Naive thymus-derived CD8-positive, alpha-beta T cell (primary cell): ENCODE measurements at regions not wholly inside any gene's neighbourhood (a gene's known extent, or its start where the extent isn't known, plus 50 kb on each side); places are given as distances from the start of the nearest gene placed in this dataset.

ENCODE experiments used
- ATAC-seq, 2 donors: fragments of 150-1000 bp; cut with Tn5 transposase in 1 of 2; sonication (Bioruptor Pico), chemical (Tn5 transposase) in 1 of 2; 1 replicate in 1 of 2; 2 replicates in 1 of 2; pipeline ENCODE4 v1.10.0; 2021; ENCODE audit warnings: mild to moderate bottlenecking in 2 of 2, moderate library complexity in 2 of 2
- POLR2A ChIA-PET: fragments of 350-600 bp; sonication (Branson Sonifier 250); formaldehyde crosslinking; loops from one replicate; lab custom pipeline; 2021; ENCODE audit warnings: antibody characterized with exemption; lab: Charles Lee
- DNase-seq, 10 donors: peaks; one replicate each; pipeline versions ENCODE4 v3.0.0 to v3.0.0-alpha.2; 2020 to 2022
- H3K27ac Mint-ChIP-seq, 10 donors: one replicate each; pipeline ENCODE4 v1.8.0; 2020 to 2022; ENCODE audit warnings: mild to moderate bottlenecking in 10 of 10, mixed read lengths in 10 of 10, moderate library complexity in 4 of 10, inconsistent platforms in 1 of 10
- H3K27me3 Mint-ChIP-seq, 5 donors: one replicate each; pipeline ENCODE4 v1.8.0; 2021 to 2022; ENCODE audit warnings: mixed read lengths in 5 of 5
- H3K36me3 Mint-ChIP-seq, 3 donors: one replicate each; pipeline ENCODE4 v1.8.0; 2020 to 2022; ENCODE audit warnings: mixed read lengths in 3 of 3, mild to moderate bottlenecking in 2 of 3, inconsistent platforms in 1 of 3
- H3K4me1 Mint-ChIP-seq, 4 donors: one replicate each; pipeline ENCODE4 v1.8.0; 2021 to 2022; ENCODE audit warnings: mixed read lengths in 4 of 4
- H3K4me3 Mint-ChIP-seq, 10 donors: one replicate each; pipeline ENCODE4 v1.8.0; 2020 to 2022; ENCODE audit warnings: mild to moderate bottlenecking in 10 of 10, mixed read lengths in 10 of 10, moderate library complexity in 6 of 10, inconsistent platforms in 1 of 10
- H3K9me3 Mint-ChIP-seq, 9 donors: one replicate each; pipeline ENCODE4 v1.8.0; 2020 to 2022; ENCODE audit warnings: mixed read lengths in 9 of 9, mild to moderate bottlenecking in 3 of 9, inconsistent platforms in 1 of 9, moderate library complexity in 1 of 9

DNA sequence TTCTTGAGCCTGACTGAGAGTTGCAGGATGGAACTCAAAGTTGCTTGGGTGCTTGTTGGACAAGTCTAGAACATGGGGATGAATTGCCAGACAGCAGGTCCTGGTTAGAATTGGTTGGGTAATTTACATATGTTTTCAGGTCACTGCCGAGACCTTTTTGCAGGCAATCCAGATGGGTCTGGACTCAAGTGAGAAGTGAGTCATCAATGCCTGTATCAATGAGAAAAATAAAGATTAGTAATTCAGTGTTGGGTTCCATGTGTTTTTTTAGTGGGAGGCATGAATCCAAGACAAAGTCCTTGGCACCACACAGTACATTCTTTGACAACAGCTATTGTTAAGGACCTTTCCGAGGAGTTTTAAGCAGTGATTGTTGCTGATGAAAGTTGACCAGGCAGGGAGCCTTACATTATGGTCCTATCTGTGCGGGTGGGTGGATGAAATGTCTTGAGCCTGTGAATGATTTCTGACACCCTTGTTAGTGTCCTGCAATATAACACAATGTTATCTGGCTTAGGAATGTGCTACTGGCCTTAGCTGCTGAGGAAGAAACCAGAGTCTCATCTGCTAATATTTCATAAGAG, 77.7 kb downstream of the CRYGS start:
- no peak overlapping the region for H3K4me3 Mint-ChIP-seq
- POLR2A ChIA-PET, result no interaction called here
- H3K36me3 Mint-ChIP-seq, result no peaks in the 10 kb centered on the region
- no peak overlapping the region for H3K27ac Mint-ChIP-seq
- no peaks in the 10 kb centered on the region for H3K9me3 Mint-ChIP-seq
- DNase-seq (no peak), ATAC-seq (no peak)
- H3K27me3 Mint-ChIP-seq, result no peaks in the 10 kb centered on the region
- no peaks in the 10 kb centered on the region for H3K4me1 Mint-ChIP-seq

DNA sequence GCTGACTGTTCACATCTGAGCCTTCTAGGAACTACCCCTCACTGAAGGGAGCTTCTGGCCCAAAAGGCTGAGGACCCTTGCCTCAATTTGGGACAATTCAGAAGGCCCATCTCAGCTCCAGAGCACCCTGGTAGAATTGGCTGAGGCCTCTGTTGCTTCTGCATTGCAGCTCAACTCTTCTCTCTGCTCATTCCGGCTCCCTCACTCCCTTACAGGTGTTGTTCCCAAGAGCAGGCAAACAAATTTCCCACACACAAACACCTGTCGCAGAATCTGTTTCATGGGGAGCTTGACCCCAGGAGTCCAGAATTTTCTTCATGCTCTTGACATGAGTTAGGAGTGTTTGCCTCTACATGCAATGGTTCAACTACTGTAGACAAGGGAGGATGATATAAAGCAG, 78.7 kb downstream of the CRYGS start:
- POLR2A ChIA-PET, result no interaction called here
- H3K4me1 Mint-ChIP-seq, result no peaks in the 10 kb centered on the region
- no peak for DNase-seq
- no peak for ATAC-seq
- H3K36me3 Mint-ChIP-seq, result no peaks in the 10 kb centered on the region
- no peaks in the 10 kb centered on the region for H3K9me3 Mint-ChIP-seq
- H3K27ac Mint-ChIP-seq, result no peak overlapping the region
- no peaks in the 10 kb centered on the region for H3K27me3 Mint-ChIP-seq
- no peak overlapping the region for H3K4me3 Mint-ChIP-seq

DNA sequence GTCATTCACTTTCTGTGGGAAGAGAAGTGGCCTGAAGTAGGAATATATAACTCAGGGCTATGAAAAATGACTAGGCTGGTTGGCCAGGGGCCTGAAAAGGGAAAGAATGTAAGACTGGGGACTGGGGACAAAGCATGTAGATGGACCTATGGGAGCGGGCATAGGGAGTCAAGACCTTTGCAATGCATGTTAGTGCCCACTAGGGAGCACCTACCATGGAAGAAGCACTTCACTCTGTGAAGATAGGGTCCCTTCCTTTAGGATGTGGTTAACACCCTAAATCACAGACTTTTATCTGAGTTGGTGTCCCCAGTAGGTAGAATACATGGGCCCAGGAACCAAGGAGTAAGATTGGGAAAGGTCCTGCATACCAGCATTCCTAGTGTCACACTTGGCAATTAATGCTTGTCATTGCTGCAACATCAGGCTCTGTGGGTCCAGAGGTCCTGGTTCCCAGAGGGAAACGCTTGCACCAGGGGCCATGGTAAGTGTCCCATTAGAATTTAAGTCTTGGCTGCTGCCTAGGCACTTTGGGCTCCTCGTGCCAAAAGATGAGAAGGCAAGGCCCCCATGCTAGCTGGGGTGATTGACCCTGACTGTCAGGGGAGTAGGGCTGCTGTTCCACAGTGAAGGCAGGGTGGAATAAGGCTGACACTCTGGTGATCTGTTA, 79.6 kb downstream of the CRYGS start:
- Mint-ChIP-seq H3K27me3 (no peaks in the 10 kb centered on the region), H3K4me1 (no peaks in the 10 kb centered on the region), H3K27ac (no peak overlapping the region), H3K4me3 (no peak overlapping the region), H3K36me3 (no peaks in the 10 kb centered on the region), H3K9me3 (no peaks in the 10 kb centered on the region)
- DNase-seq (no peak), ATAC-seq (no peak)
- POLR2A ChIA-PET, result no interaction called here

DNA sequence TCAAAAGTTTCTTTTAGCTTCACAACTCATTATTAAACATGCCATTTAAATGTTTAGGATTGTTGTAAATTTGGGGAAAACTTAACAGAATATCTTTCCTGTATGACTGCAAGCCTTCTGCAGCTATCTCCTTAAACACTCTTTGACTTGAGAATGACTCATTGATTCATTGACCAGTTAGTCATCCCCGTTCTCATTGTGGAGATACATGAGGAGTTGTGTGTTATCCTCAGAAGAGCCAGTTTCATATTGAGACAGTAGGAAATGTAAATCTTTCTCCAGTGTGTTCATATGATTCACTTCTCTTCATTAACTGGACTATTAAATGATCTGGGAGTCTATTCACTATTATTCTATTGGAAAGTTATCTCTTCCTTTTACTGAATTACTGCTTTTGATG, 83.0 kb downstream of the CRYGS start:
- no peak for DNase-seq

DNA sequence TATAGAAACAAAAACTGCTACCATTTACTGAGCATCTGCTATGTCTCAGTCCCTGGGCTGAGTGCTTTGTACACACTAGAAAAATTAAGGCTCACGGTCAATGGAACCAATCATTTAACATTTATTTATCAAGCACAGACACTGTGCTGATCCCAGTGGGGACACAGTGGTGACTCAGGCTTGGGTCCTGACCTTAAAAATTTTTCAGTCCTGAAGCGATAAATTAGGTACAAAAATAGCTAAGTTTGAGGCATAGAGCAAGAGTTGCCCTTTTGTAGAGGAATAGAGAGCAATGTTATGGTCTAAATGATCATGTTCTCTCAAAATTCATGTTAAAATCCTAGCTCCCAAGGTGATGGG, 85.1 kb downstream of the CRYGS start:
- H3K4me1 Mint-ChIP-seq, result no peaks in the 10 kb centered on the region
- H3K36me3 Mint-ChIP-seq, result no peaks in the 10 kb centered on the region
- ATAC-seq (no peak), DNase-seq (no peak)
- H3K9me3 Mint-ChIP-seq, result no peaks in the 10 kb centered on the region
- no peak overlapping the region for H3K27ac Mint-ChIP-seq
- H3K27me3 Mint-ChIP-seq, result no peaks in the 10 kb centered on the region
- POLR2A ChIA-PET, result no interaction called here
- no peak overlapping the region for H3K4me3 Mint-ChIP-seq

More for the DNA sequence above, 83.0 kb downstream of the CRYGS start:
- no peaks in the 10 kb centered on the region for H3K9me3 Mint-ChIP-seq
- H3K4me3 Mint-ChIP-seq, result no peak overlapping the region
- no peaks in the 10 kb centered on the region for H3K27me3 Mint-ChIP-seq
- no peaks in the 10 kb centered on the region for H3K4me1 Mint-ChIP-seq
- H3K36me3 Mint-ChIP-seq, result no peaks in the 10 kb centered on the region
- H3K27ac Mint-ChIP-seq, result no peak overlapping the region
- no peak for ATAC-seq
- POLR2A ChIA-PET, result no interaction called here

DNA sequence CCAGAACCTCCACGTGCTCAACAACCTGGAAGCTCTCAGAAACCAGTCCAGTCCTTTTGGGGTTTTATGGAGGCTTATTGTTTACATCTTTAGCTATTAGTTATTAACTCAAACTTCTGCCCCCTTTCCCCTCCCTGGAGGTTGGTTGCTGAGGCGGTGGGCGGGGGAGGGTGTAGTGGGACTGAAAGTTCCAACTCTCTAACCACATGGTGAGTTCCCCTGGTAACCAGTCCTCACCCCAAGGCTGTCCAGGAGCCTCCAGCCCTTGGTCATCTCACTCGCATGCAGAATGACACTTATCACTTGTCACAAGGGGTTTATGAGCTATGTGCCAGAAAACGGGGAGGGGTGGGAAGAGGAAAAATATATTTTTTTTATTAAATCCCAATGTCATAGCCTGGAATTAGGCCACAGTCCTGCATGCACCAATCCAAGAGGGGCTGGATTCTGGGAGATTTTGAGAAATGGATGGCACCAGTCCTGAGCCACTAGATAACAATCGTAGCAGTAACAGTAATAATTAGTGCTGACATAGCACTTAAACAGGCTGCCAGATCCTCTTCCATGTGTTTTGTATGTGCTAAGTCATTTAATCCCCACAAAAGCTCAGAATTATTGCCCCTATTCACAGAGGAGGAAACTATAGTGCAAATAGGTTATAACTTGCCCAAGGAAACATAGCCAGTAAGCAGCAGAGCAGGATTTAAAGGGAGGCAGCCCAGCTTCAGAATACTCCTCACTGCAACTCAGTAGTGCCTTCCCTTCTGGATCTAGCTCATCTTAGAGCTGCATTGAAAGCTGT, 85.7 kb downstream of the CRYGS start:
- no peak for ATAC-seq
- DNase-seq, result no peak
- Mint-ChIP-seq H3K4me1 (no peaks in the 10 kb centered on the region), H3K9me3 (no peaks in the 10 kb centered on the region), H3K27me3 (no peaks in the 10 kb centered on the region), H3K36me3 (no peaks in the 10 kb centered on the region), H3K4me3 (no peak overlapping the region), H3K27ac (no peak overlapping the region)
- POLR2A ChIA-PET, result no interaction called here

DNA sequence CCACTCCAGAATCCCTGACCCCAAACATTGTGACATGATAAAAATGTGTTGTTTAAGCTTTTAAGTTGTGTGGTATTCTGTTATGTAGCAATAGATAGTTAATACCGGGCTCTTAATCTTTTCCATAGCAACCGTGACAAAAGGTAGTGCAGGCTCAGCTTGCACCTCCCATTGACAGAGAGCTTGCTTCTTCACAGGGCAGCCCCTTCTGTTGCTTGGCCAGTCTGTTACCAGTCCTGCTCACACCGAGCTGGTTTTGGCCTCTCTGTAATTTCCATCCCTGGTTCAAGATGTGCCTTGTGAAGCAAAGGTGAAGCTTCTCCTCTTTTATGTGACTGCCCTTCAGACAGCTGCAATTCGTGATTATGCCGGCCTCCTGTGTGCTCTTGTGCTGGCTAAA, 86.9 kb downstream of the CRYGS start:
- no peaks in the 10 kb centered on the region for H3K9me3 Mint-ChIP-seq
- no peaks in the 10 kb centered on the region for H3K27me3 Mint-ChIP-seq
- H3K4me3 Mint-ChIP-seq, result no peak overlapping the region
- DNase-seq (no peak), ATAC-seq (no peak)
- no peaks in the 10 kb centered on the region for H3K36me3 Mint-ChIP-seq
- POLR2A ChIA-PET, result no interaction called here
- H3K4me1 Mint-ChIP-seq, result no peaks in the 10 kb centered on the region
- no peak overlapping the region for H3K27ac Mint-ChIP-seq

DNA sequence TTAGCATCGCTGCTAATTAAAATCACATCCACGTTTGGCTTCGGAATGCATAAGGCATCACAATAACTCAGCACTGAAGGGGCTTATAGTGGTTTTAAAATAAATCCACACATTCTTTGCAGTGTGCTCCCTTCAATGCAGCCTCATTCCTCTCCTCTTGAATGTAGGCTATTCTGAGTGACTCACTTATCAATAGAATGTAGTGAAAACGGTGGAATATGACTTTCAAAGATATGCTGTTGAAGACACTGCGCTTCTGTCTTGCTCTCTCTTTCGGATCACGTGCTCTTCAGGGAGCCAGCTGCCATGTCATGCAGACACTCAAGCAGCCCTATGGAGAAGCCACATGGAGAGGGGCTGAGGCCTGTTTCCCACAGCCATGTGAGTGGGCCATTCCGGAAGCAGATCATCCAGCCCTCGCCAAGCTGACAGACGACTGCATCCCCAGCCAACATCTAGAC, 87.4 kb downstream of the CRYGS start:
- no peak overlapping the region for H3K27ac Mint-ChIP-seq
- POLR2A ChIA-PET, result no interaction called here
- no peak for ATAC-seq
- no peak overlapping the region for H3K4me3 Mint-ChIP-seq
- H3K36me3 Mint-ChIP-seq, result no peaks in the 10 kb centered on the region
- H3K9me3 Mint-ChIP-seq, result no peaks in the 10 kb centered on the region
- no peak for DNase-seq
- H3K27me3 Mint-ChIP-seq, result no peaks in the 10 kb centered on the region
- no peaks in the 10 kb centered on the region for H3K4me1 Mint-ChIP-seq

DNA sequence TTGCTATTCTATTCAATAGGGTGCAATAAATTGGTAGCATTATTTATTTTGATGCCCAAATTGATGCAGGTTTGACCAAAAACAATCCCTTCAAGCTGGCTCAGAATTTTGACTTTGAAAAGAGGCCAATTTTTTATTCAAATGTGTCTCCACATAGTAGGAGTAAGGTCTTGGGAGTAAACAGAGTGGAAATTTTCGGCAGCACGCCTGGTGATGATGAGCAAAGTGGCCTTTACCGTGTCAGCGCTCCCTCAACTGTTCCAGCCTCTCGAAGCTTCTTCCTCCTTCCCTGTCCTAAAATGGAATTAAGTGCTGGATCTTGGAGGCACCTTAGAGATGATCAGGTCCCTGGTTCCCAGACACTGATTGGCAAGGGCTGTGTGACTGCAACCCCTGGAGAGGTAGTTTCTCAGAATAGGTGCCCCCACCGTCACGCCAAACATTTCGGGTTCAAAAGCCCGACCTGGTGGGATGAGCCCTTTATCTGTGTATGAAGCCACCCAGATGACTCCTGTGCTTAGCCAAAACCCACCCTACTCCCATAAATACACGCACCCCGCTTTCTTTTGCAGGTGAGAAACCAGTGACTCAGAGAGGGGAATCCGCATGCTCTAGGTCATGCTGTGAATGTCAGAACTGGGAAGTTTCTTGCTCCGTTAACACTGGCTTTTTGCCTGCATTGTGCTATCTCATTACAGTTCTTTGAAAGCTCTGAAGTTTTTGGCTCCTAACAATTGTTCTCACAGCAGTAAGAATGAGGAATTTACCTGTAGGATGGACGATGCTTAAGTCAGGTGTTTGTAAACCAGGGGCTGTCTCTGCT, 89.1 kb downstream of the CRYGS start:
- Mint-ChIP-seq H3K4me3 (no peak overlapping the region), H3K36me3 (no peaks in the 10 kb centered on the region), H3K27ac (no peak overlapping the region), H3K9me3 (no peaks in the 10 kb centered on the region), H3K27me3 (no peaks in the 10 kb centered on the region), H3K4me1 (no peaks in the 10 kb centered on the region)
- no peak for DNase-seq
- ATAC-seq, result no peak
- POLR2A ChIA-PET, result no interaction called here

DNA sequence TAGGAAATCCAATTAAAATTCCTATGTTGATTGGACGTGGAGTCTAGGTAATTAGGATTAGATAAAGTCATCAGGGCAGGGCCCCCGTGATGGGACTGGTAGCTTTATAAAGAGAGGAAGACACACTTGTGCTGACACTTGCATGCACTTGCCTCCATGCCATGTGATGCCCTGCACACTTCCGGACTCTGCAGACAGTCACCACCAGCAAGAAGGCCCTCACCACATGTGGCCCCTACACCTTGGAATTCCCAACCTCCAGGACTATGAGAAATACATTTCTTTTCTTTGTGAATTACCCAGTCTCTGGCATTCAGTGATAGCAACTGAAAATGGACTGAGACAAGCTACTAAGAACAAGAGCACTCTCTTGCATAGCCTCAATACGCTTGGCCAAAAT, 90.6 kb downstream of the CRYGS start:
- no peak overlapping the region for H3K27ac Mint-ChIP-seq
- DNase-seq (no peak), ATAC-seq (no peak)
- POLR2A ChIA-PET, result no interaction called here
- H3K4me3 Mint-ChIP-seq, result no peak overlapping the region
- no peaks in the 10 kb centered on the region for H3K4me1 Mint-ChIP-seq
- H3K9me3 Mint-ChIP-seq, result no peaks in the 10 kb centered on the region
- no peaks in the 10 kb centered on the region for H3K36me3 Mint-ChIP-seq
- H3K27me3 Mint-ChIP-seq, result no peaks in the 10 kb centered on the region

DNA sequence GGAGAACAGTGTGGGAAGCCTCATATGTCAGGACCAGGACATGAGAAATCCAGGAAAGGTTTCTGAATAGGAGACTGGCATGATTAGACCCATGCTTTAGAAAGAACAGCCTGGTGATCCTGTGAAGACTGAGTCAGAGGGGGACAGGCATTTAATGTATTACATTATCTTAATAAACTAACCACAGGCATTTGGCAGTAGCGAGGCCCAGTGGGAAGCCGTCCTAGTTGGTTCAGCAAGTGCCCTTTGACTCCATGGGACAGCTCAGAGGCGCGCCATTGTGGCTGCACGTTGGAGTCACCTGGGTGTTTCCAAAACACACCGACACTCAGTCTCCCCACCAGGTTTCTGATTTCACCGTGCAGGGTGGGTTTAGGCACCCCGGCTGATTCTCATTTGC, 90.5 kb upstream of the DGKG start:
- Mint-ChIP-seq H3K4me3 (no peak overlapping the region), H3K4me1 (no peaks in the 10 kb centered on the region), H3K27me3 (no peaks in the 10 kb centered on the region), H3K27ac (no peak overlapping the region), H3K9me3 (no peaks in the 10 kb centered on the region), H3K36me3 (no peaks in the 10 kb centered on the region)
- POLR2A ChIA-PET, result no interaction called here
- no peak for DNase-seq
- ATAC-seq, result no peak

DNA sequence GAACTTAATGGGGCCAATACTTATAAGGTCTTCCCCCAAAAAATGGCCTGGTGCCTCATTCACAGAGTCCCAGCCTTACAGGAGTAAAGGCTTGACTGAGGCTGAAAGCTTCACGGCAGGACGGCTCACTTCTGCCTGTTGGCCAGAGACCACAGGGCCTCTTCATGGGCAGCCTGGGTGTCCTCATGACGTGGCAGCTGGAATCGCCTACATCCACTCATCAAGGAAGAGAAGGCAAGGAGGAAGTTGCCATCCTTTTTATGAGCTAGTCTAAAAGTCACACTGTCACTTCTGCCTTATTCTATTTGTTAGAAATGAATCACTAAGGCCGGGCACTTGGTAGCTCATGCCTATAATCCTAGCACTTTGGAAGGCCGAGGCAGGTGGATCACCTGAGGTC, 89.3 kb upstream of the DGKG start:
- POLR2A ChIA-PET, result no interaction called here
- Mint-ChIP-seq H3K36me3 (no peaks in the 10 kb centered on the region), H3K4me3 (no peak overlapping the region)

DNA sequence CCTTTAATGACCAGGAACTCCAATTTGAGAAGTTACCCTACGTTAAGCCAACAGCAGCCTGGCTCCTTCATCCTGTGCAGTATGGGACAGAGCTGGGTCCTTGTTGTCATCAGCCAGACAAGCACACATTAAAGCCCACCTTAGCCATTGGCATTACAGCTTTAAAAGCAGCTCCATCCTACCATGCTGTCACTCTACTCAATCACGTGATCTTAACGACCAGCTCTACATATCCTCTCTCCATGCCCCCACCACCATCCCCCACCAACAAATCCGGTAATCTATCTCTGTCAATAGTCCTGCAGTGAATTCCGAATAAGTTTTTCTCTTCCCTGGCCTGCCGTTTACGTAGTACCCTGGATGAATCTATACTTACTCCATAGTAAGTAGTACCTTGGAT, 82.9 kb upstream of the DGKG start:
- H3K27ac Mint-ChIP-seq, result no peak overlapping the region
- H3K27me3 Mint-ChIP-seq, result peaks cover 0 to 7% (median 0%) of the 10 kb centered on the region in 5 donors
- no peak overlapping the region for H3K4me3 Mint-ChIP-seq
- DNase-seq (no peak), ATAC-seq (no peak)
- H3K36me3 Mint-ChIP-seq, result no peaks in the 10 kb centered on the region
- H3K9me3 Mint-ChIP-seq, result no peaks in the 10 kb centered on the region
- H3K4me1 Mint-ChIP-seq, result no peaks in the 10 kb centered on the region
- POLR2A ChIA-PET, result no interaction called here

More for the DNA sequence above, 89.3 kb upstream of the DGKG start:
- no peak overlapping the region for H3K27ac Mint-ChIP-seq
- H3K4me1 Mint-ChIP-seq, result no peaks in the 10 kb centered on the region
- H3K9me3 Mint-ChIP-seq, result no peaks in the 10 kb centered on the region
- H3K27me3 Mint-ChIP-seq, result no peaks in the 10 kb centered on the region
- DNase-seq (no peak), ATAC-seq (no peak)
